IMR-90 (cell line): ENCODE measurements at regions not wholly inside any gene's neighbourhood (a gene's known extent, or its start where the extent isn't known, plus 50 kb on each side); places are given as distances from the start of the nearest gene placed in this dataset.
"Not testable (repeated sequence)": the region's sequence is repeated elsewhere in the genome, so short reads cannot be mapped to it uniquely, and the experiment has no call there.

Source experiments
- ATAC-seq: fragments of 200-7000 bp; cut with Tn5 transposase; 2 replicates; pipeline ENCODE4 v1.9.1; 2020; ENCODE audit warnings: low read depth, mild to moderate bottlenecking, moderate library complexity
- BruUV-seq: library from RNA; stranded (reverse); fragments of 400-500 nt; replicated peaks from 2 replicates; lab custom pipeline; 2021; lab: Mats Ljungman, UMichigan
- CTCF ChIA-PET: fragments of 300-600 bp; formaldehyde crosslinking; extraction: SDS; loops from one replicate; lab custom pipeline; 2021; ENCODE audit warnings: antibody characterized with exemption; lab: Yijun Ruan, JAX
- POLR2A ChIA-PET: fragments of 300-600 bp; sonication (Branson Sonifier 250); formaldehyde crosslinking; loops from one replicate; lab custom pipeline; 2022; ENCODE audit warnings: antibody characterized with exemption; ENCODE audit not compliant: unreplicated experiment; lab: Charles Lee
- DNase-seq: peaks from one replicate; pipeline ENCODE4 v3.0.0; 2013
- H2AFZ ChIP-seq: replicated peaks from 2 replicates; pipeline ENCODE3; 2013; ENCODE audit warnings: low read length, mild to moderate bottlenecking; ENCODE audit not compliant: poor library complexity
- H2AK5ac ChIP-seq: 2 replicates; pipeline ENCODE4 v1.6.1; 2013; ENCODE audit warnings: low read depth, low read length, inconsistent platforms
- H2AK9ac ChIP-seq: replicated peaks from 2 replicates; pipeline ENCODE3; 2013; ENCODE audit warnings: mild to moderate bottlenecking, low read depth, low read length, moderate library complexity; ENCODE audit not compliant: poor library complexity
- H2BK120ac ChIP-seq: 2 replicates; pipeline ENCODE4 v1.6.1; 2013; ENCODE audit warnings: low read depth, low read length, inconsistent platforms
- H2BK15ac ChIP-seq: 3 replicates; pipeline ENCODE4 v1.6.1; 2013; ENCODE audit warnings: low read depth, low read length, inconsistent platforms
- H2BK20ac ChIP-seq: 2 replicates; pipeline ENCODE4 v1.6.1; 2013; ENCODE audit warnings: low read depth, mild to moderate bottlenecking, inconsistent platforms, low read length, moderate library complexity
- H2BK5ac ChIP-seq: 2 replicates; pipeline ENCODE4 v1.6.1; 2013; ENCODE audit warnings: mild to moderate bottlenecking, low read depth, low read length, inconsistent platforms; ENCODE audit not compliant: poor library complexity, severe bottlenecking
- H3K14ac ChIP-seq: replicated peaks from 2 replicates; pipeline ENCODE4 v1.6.1; 2013; ENCODE audit warnings: low read depth, low read length, inconsistent platforms
- H3K18ac ChIP-seq: 2 replicates; pipeline ENCODE4 v1.6.1; 2013; ENCODE audit warnings: low read depth, low read length, control low read depth
- H3K23ac ChIP-seq: 2 replicates; pipeline ENCODE4 v1.6.1; 2013; ENCODE audit warnings: low read depth, low read length, inconsistent platforms
- H3K27ac ChIP-seq: 2 replicates; pipeline ENCODE4 v1.5.1; 2013; ENCODE audit warnings: mild to moderate bottlenecking, control low read depth, low read length; ENCODE audit not compliant: insufficient read depth
- H3K27me3 ChIP-seq: 2 replicates; pipeline ENCODE4 v1.6.1; 2013; ENCODE audit warnings: low read length; ENCODE audit not compliant: control insufficient read depth, insufficient read depth
- H3K36me3 ChIP-seq: 2 replicates; pipeline ENCODE4 v1.6.1; 2013; ENCODE audit warnings: low read length, mixed read lengths; ENCODE audit not compliant: control insufficient read depth, insufficient read depth
- H3K4ac ChIP-seq: 2 replicates; pipeline ENCODE4 v1.6.1; 2013; ENCODE audit warnings: low read depth, low read length, inconsistent platforms
- H3K4me1 ChIP-seq: 2 replicates; pipeline ENCODE4 v1.6.1; 2013; ENCODE audit warnings: low read length, mixed read lengths; ENCODE audit not compliant: control insufficient read depth, insufficient read depth
- H3K4me2 ChIP-seq: 2 replicates; pipeline ENCODE4 v1.6.1; 2013; ENCODE audit warnings: low read depth, mild to moderate bottlenecking, control low read depth, low read length, moderate library complexity
- H3K4me3 ChIP-seq: 2 replicates; pipeline ENCODE4 v1.5.1; 2013; ENCODE audit warnings: low read depth, mild to moderate bottlenecking, control low read depth, low read length, moderate library complexity; ENCODE audit not compliant: insufficient read depth
- H3K56ac ChIP-seq: 2 replicates; pipeline ENCODE4 v1.6.1; 2013; ENCODE audit warnings: low read length, inconsistent platforms; ENCODE audit not compliant: insufficient read depth; ENCODE audit errors: extremely low read depth
- H3K79me1 ChIP-seq, 2 experiments: 2 replicates each; pipeline ENCODE4 v1.6.1; 2013; ENCODE audit warnings: low read length in 2 of 2, inconsistent platforms in 1 of 2, low read depth in 1 of 2
- H3K9ac ChIP-seq: 2 replicates; pipeline ENCODE4 v1.6.1; 2013; ENCODE audit warnings: low read depth, low read length, control low read depth
- H3K9me1 ChIP-seq: 2 replicates; pipeline ENCODE4 v1.6.1; 2013; ENCODE audit warnings: low read length, inconsistent platforms; ENCODE audit not compliant: insufficient read depth
- H3K9me3 ChIP-seq: 2 replicates; pipeline ENCODE4 v1.6.1; 2013; ENCODE audit warnings: low read length; ENCODE audit not compliant: control insufficient read depth, insufficient read depth
- H4K20me1 ChIP-seq: 2 replicates; pipeline ENCODE4 v1.6.1; 2013; ENCODE audit warnings: low read length, inconsistent platforms; ENCODE audit not compliant: insufficient read depth
- H4K5ac ChIP-seq: 2 replicates; pipeline ENCODE4 v1.6.1; 2013; ENCODE audit warnings: mild to moderate bottlenecking, low read depth, low read length, control low read depth
- H4K8ac ChIP-seq, 2 experiments: 2 replicates each; pipeline ENCODE4 v1.6.1; 2013; ENCODE audit warnings: low read depth in 2 of 2, low read length in 2 of 2, control low read depth in 1 of 2, inconsistent platforms in 1 of 2
- H4K91ac ChIP-seq: 2 replicates; pipeline ENCODE4 v1.6.1; 2013; ENCODE audit warnings: low read depth, low read length, inconsistent platforms; ENCODE audit not compliant: insufficient read depth
- WGBS, 2 experiments: methylation state at CpG; one replicate each; pipeline versions ENCODE4 v1.1.5 to v1.1.7; 2013; ENCODE audit warnings: missing lambda C conversion rate in 2 of 2; ENCODE audit not compliant: insufficient read length in 1 of 2; ENCODE audit errors: extremely low coverage in 2 of 2; 5-methylcytosine and 5-hydroxymethylcytosine counted together
- dilution Hi-C: fragments of 300-500 bp; cut with HindIII; formaldehyde crosslinking; loops from one replicate; pipeline ENCODE4 v1.14.3; 2018; ENCODE audit warnings: low sequenced_read_pairs; ENCODE audit not compliant: unreplicated experiment
- in situ Hi-C: fragments of 300-500 bp; cut with MboI; formaldehyde crosslinking; loops from 3 replicates; pipeline ENCODE4 v1.14.3; 2019; ENCODE audit warnings: low sequenced_read_pairs, inconsistent platforms, mixed read lengths
- intact Hi-C: fragments of 100-400 bp; cut with micrococcal nuclease; formaldehyde crosslinking; loops from 2 replicates; pipeline ENCODE4 v1.10.0; 2022

- H2AFZ ChIP-seq, H3K79me1 ChIP-seq, H4K8ac ChIP-seq, CTCF ChIA-PET, H2AK5ac ChIP-seq, H3K14ac ChIP-seq, H3K9me3 ChIP-seq, H3K56ac ChIP-seq, H2BK15ac ChIP-seq, H4K5ac ChIP-seq, intact Hi-C loops, H2BK20ac ChIP-seq, H3K36me3 ChIP-seq, DNase-seq, H3K23ac ChIP-seq, H2AK9ac ChIP-seq, H3K4ac ChIP-seq, H3K18ac ChIP-seq, dilution Hi-C loops, H3K4me2 ChIP-seq, H4K20me1 ChIP-seq, BruUV-seq, H3K9me1 ChIP-seq, H2BK120ac ChIP-seq, H3K4me1 ChIP-seq, in situ Hi-C loops, H3K9ac ChIP-seq, POLR2A ChIA-PET, H4K91ac ChIP-seq, H3K27ac ChIP-seq, H3K4me3 ChIP-seq, H3K27me3 ChIP-seq, H2BK5ac ChIP-seq: not testable (repeated sequence)
- no CpG with 5 or more reads among the region's 18 CpGs for WGBS, 2 experiments
- peak; percentile 75 for ATAC-seq
Observed at GRCh38 chr1:149338221-149338691, 136.6 kb upstream of the NBPF19 start.

GRCh38 chr1:149338698-149339097 lies 136.1 kb upstream of the NBPF19 start:
- H2AK9ac ChIP-seq, in situ Hi-C loops, dilution Hi-C loops, H3K4me1 ChIP-seq, DNase-seq, H2BK120ac ChIP-seq, H3K27me3 ChIP-seq, H3K9ac ChIP-seq, H2AFZ ChIP-seq, H3K4me2 ChIP-seq, H2AK5ac ChIP-seq, H4K91ac ChIP-seq, H4K20me1 ChIP-seq, H3K4ac ChIP-seq, H3K36me3 ChIP-seq, intact Hi-C loops, POLR2A ChIA-PET, H3K4me3 ChIP-seq, H3K9me3 ChIP-seq, H3K56ac ChIP-seq, BruUV-seq, CTCF ChIA-PET, H2BK5ac ChIP-seq, H3K14ac ChIP-seq, H4K5ac ChIP-seq, H2BK20ac ChIP-seq, H3K27ac ChIP-seq, H4K8ac ChIP-seq, H2BK15ac ChIP-seq, H3K18ac ChIP-seq, H3K23ac ChIP-seq, H3K79me1 ChIP-seq, H3K9me1 ChIP-seq: not testable (repeated sequence)
- no CpG with 5 or more reads among the region's 7 CpGs for WGBS, 2 experiments
- peak; percentile 6; the same call in 1 of the 2 replicates for ATAC-seq
